Tibial artery (tissue), 4 donors: ENCODE measurements at regions not wholly inside any gene's neighbourhood (a gene's known extent, or its start where the extent isn't known, plus 50 kb on each side); places are given as distances from the start of the nearest gene placed in this dataset.

Experiments used
- DNase-seq, 2 donors: peaks; one replicate each; pipeline ENCODE4 v3.0.0-alpha.2; 2019
- H3K27ac ChIP-seq, 2 donors: fragments of 200-600 bp; sonication (generic) in 1 of 2; 1 replicate in 1 of 2; 2 replicates in 1 of 2; pipeline ENCODE4 v1.5.1; 2018 to 2019; ENCODE audit warnings: mild to moderate bottlenecking in 1 of 2
- H3K27me3 ChIP-seq, 2 donors: fragments of 200-600 bp; sonication (generic) in 1 of 2; one replicate each; pipeline versions ENCODE4 v1.5.1 to v1.6.0; 2016 to 2019
- H3K36me3 ChIP-seq, 3 donors: fragments of 200-600 bp; sonication (generic) in 2 of 3; one replicate each; pipeline ENCODE4 v1.5.1; 2016 to 2019; ENCODE audit warnings: mild to moderate bottlenecking in 2 of 3
- H3K4me1 ChIP-seq, 4 donors: fragments of 200-600 bp; sonication (generic) in 2 of 4; 1 replicate in 3 of 4; 2 replicates in 1 of 4; pipeline ENCODE4 v1.5.1; 2016 to 2019
- H3K4me3 ChIP-seq, 2 donors: fragments of 200-600 bp; sonication (generic) in 1 of 2; 1 replicate in 1 of 2; 2 replicates in 1 of 2; pipeline ENCODE4 v1.5.1; 2018 to 2019; ENCODE audit warnings: mild to moderate bottlenecking in 2 of 2
- H3K9me3 ChIP-seq, 3 donors: fragments of 200-600 bp; sonication (generic) in 1 of 3; one replicate each; pipeline ENCODE4 v1.5.1; 2016 to 2019
- CTCF ChIP-seq, 2 experiments: fragments of 200-600 bp in 1 of 2; fragments of 450-650 bp in 1 of 2; IDR thresholded peaks; one replicate each; pipeline ENCODE4 v1.5.1; 2017 to 2019; ENCODE audit warnings: antibody characterized with exemption in 2 of 2, mild to moderate bottlenecking in 1 of 2, moderate library complexity in 1 of 2
- intact Hi-C: fragments of 100-400 bp; cut with DNase I; formaldehyde crosslinking; loops from one replicate; pipeline ENCODE4 v1.15.0; 2023; ENCODE audit warnings: low total_unique reads

GRCh38 chr21:32102426-32102825 is 176.4 kb downstream of the MIS18A start:
- intact Hi-C loops, result no loop called here
- no peaks in the 10 kb centered on the region for H3K4me1 ChIP-seq
- DNase-seq, result no peak
- H3K9me3 ChIP-seq, result no peaks in the 10 kb centered on the region
- H3K36me3 ChIP-seq, result no peaks in the 10 kb centered on the region
- H3K4me3 ChIP-seq, result no peak overlapping the region
- no peak for TF ChIP-seq CTCF (IDR thresholded peaks at IDR 0.05)
- H3K27me3 ChIP-seq, result no peaks in the 10 kb centered on the region
- no peak overlapping the region for H3K27ac ChIP-seq

GRCh38 chr21:32101277-32101676 is 177.6 kb downstream of the MIS18A start:
- no peak overlapping the region for H3K27ac ChIP-seq

GRCh38 chr21:32100423-32100822 is 178.4 kb downstream of the MIS18A start:
- Histone ChIP-seq H3K27ac (no peak overlapping the region), H3K4me1 (no peaks in the 10 kb centered on the region)
- TF ChIP-seq CTCF (IDR thresholded peaks at IDR 0.05), result no peak

More at GRCh38 chr21:32101277-32101676, 177.6 kb downstream of the MIS18A start:
- H3K36me3 ChIP-seq, result no peaks in the 10 kb centered on the region
- no peak for TF ChIP-seq CTCF (IDR thresholded peaks at IDR 0.05)
- DNase-seq, result no peak
- no peaks in the 10 kb centered on the region for H3K27me3 ChIP-seq
- H3K9me3 ChIP-seq, result no peaks in the 10 kb centered on the region
- intact Hi-C loops, result no loop called here
- H3K4me1 ChIP-seq, result no peaks in the 10 kb centered on the region
- no peak overlapping the region for H3K4me3 ChIP-seq

GRCh38 chr21:32099812-32100416 is 178.9 kb downstream of the MIS18A start:
- intact Hi-C loops, result no loop called here
- DNase-seq, result no peak
- no peak overlapping the region for H3K27ac ChIP-seq
- no peak for TF ChIP-seq CTCF (IDR thresholded peaks at IDR 0.05)
- no peaks in the 10 kb centered on the region for H3K27me3 ChIP-seq
- H3K9me3 ChIP-seq, result no peaks in the 10 kb centered on the region
- H3K4me1 ChIP-seq, result no peaks in the 10 kb centered on the region
- H3K4me3 ChIP-seq, result no peak overlapping the region
- H3K36me3 ChIP-seq, result no peaks in the 10 kb centered on the region

More at GRCh38 chr21:32100423-32100822, 178.4 kb downstream of the MIS18A start:
- no peaks in the 10 kb centered on the region for H3K27me3 ChIP-seq
- H3K4me3 ChIP-seq, result no peak overlapping the region
- no peaks in the 10 kb centered on the region for H3K36me3 ChIP-seq
- H3K9me3 ChIP-seq, result no peaks in the 10 kb centered on the region
- intact Hi-C loops, result no loop called here
- DNase-seq, result no peak

- Histone ChIP-seq H3K9me3 (no peaks in the 10 kb centered on the region), H3K27ac (no peak overlapping the region), H3K27me3 (no peaks in the 10 kb centered on the region), H3K4me1 (no peaks in the 10 kb centered on the region), H3K4me3 (no peak overlapping the region), H3K36me3 (no peaks in the 10 kb centered on the region)
- intact Hi-C loops, result no loop called here
- no peak for TF ChIP-seq CTCF (IDR thresholded peaks at IDR 0.05)
- DNase-seq, result no peak
These were observed 182.4 kb downstream of the MIS18A start for GRCh38 chr21:32096411-32096810.

GRCh38 chr21:32094804-32095203 is 184.0 kb downstream of the MIS18A start:
- intact Hi-C loops, result no loop called here
- no peaks in the 10 kb centered on the region for H3K27me3 ChIP-seq
- no peaks in the 10 kb centered on the region for H3K4me1 ChIP-seq
- no peak for DNase-seq
- H3K9me3 ChIP-seq, result no peaks in the 10 kb centered on the region
- H3K36me3 ChIP-seq, result no peaks in the 10 kb centered on the region
- H3K4me3 ChIP-seq, result no peak overlapping the region
- no peak for TF ChIP-seq CTCF (IDR thresholded peaks at IDR 0.05)
- no peak overlapping the region for H3K27ac ChIP-seq
